Astrocyte of the spinal cord (primary cell): ENCODE measurements at regions not wholly inside any gene's neighbourhood (a gene's known extent, or its start where the extent isn't known, plus 50 kb on each side); places are given as distances from the start of the nearest gene placed in this dataset.
"Not testable (repeated sequence)": the region's sequence is repeated elsewhere in the genome, so short reads cannot be mapped to it uniquely, and the experiment has no call there.

ENCODE experiments used
- DNase-seq: peaks from one replicate; pipeline ENCODE4 v3.0.0; 2011; ENCODE audit warnings: low read depth, low spot score
- H3K4me3 ChIP-seq: 2 replicates; pipeline ENCODE4 v1.5.1; 2011; ENCODE audit warnings: low read depth, mild to moderate bottlenecking, low read length, moderate library complexity
- in situ Hi-C: cut with HindIII; loops from 2 replicates; pipeline ENCODE4 v1.10.0; 2017; ENCODE audit warnings: low sequenced_read_pairs
- TF ChIP-seq, protein P1 (sequence below): IDR thresholded peaks from 2 replicates; pipeline ENCODE4 v1.5.1; 2012; ENCODE audit warnings: low read depth, mild to moderate bottlenecking, low read length, inconsistent platforms

DNA sequence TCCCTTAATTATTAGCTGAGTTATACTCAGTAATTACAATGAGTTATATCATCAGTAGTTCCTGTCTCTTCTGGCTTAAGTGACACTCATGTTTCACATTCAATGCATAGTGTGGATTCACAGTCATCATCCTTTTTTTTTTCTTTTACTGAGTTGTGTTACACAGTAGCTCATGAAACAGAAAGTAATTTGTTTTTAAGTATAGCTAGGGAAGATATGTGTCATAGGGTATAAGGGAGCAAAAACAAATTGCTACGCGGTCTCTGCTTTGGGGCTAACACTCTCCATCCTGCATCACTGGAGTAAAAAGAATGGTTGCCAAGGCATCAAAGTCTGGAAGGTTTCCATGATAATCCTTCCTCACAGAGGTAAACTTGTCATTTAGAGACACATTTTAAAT is 971.7 kb upstream of the NCAM2 start:
- in situ Hi-C loops, result no loop called here
- TF ChIP-seq, protein P1, sequence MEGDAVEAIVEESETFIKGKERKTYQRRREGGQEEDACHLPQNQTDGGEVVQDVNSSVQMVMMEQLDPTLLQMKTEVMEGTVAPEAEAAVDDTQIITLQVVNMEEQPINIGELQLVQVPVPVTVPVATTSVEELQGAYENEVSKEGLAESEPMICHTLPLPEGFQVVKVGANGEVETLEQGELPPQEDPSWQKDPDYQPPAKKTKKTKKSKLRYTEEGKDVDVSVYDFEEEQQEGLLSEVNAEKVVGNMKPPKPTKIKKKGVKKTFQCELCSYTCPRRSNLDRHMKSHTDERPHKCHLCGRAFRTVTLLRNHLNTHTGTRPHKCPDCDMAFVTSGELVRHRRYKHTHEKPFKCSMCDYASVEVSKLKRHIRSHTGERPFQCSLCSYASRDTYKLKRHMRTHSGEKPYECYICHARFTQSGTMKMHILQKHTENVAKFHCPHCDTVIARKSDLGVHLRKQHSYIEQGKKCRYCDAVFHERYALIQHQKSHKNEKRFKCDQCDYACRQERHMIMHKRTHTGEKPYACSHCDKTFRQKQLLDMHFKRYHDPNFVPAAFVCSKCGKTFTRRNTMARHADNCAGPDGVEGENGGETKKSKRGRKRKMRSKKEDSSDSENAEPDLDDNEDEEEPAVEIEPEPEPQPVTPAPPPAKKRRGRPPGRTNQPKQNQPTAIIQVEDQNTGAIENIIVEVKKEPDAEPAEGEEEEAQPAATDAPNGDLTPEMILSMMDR, result no peak
- no peak overlapping the region for H3K4me3 ChIP-seq
- no peak for DNase-seq

DNA sequence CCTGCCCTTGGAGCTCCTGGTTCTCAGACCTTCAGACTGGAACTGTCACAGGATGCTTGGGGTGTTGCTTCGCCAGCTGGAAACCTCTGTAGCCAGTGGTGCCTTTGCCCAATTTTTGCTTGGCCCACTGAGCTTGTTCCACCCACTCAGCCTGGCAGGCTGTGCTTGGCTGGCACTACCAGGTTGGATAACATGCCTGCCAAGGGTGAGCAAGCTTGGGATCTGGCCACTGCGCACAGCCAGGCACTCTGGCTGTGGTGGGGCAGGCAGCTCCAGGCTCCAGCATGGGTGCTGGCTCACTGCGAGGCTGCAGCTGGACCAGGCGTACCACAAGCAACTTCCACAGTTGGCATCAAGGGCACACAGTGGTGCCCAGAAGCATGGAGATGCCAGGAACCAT is 967.8 kb upstream of the NCAM2 start:
- no peak for DNase-seq
- TF ChIP-seq, protein P1, result no peak
- no peak overlapping the region for H3K4me3 ChIP-seq
- in situ Hi-C loops, result no loop called here

DNA sequence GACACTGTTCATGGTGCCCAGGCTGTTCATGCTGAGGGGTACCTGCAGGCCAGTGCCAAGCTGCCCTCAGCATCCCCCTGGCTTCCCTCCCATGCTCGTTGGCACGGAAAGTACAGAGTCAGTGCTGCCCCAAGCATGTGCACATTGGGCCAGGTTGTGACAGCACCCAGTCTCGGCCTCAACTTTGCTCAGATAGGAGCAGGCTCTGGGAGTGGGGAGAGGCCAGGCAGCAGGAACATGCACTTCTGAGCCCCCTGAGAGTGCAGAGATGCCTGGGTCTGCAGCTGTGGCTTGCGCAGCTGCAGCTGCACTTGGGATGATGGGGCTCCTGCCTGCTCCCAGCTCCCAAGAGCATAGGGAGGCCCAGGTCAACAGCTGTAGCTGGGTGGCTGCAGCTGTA is 966.4 kb upstream of the NCAM2 start:
- no peak for DNase-seq
- in situ Hi-C loops, result no loop called here
- TF ChIP-seq, protein P1, result no peak
- H3K4me3 ChIP-seq, result no peak overlapping the region

DNA sequence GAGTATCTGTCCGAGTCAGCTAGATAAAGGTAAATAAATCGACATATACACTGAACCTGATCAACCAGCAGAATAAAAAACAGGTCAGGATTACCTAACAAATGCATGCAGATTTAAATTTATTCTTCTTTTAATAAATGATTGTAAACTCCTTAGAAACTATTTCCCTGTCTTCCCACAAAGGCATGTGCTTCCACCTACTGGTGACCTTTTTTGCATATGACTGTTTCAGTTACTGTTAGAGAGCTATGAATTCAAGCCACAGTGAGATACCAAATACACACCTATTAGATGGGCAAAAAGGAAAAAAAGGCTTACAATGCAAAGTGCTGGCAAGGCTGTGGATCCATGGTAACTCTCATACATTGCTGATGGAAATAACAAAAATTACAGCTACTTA is 957.4 kb upstream of the NCAM2 start:
- in situ Hi-C loops, result no loop called here
- no peak overlapping the region for H3K4me3 ChIP-seq
- TF ChIP-seq, protein P1, result no peak
- no peak for DNase-seq

DNA sequence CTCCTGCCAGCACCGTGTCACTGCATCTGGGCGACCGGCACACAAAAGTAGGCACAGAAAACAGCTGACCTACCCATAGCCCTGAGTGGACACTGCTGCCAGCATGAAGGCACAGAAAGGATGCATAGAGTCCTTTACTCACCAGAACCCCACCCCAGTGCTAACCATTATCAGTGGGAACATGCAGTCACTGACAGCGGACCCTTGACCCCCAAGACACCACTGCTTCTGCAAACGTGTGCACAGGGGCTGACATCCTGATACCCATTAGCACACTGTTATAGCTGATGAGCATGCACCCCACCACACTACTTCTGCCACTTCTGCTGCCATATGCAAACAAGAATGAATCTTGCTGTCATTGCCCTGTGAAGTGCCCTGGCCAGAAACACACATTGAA is 953.0 kb upstream of the NCAM2 start:
- DNase-seq, result no peak
- no peak overlapping the region for H3K4me3 ChIP-seq
- TF ChIP-seq, protein P1, result no peak
- in situ Hi-C loops, result no loop called here

DNA sequence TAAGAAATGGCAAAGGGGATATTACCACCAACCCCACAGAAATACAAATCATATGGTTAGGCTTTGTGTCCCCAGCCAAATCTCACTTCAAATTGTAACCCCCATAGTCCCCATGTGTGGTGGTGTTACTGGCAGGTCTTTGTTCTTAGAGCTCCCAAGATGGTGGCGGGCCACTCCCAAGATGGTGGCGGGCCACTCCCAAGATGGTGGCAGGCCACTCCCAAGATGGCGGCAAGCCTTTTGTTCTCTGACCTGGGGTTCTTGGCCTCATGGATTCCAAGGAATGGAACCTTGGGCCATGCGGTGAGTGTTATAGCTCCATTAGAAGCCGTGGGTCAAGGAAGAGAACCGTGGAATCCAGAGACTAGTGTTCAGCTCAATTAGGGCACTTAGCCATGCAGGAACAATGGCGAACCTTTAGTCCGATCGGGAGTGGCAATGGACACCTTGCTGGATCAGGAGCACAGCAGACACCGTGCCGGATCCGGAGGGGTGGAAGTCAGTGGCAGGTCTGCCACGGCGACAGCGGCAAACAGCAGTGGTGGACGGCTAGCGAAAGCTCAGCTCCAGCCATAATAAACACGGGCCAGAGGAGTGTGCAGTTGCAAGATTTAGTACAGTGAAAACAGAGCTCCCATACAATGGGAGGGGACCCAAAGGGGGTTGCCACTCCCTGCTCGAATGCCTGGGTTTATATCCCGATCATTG is 949.9 kb upstream of the NCAM2 start:
- in situ Hi-C loops, DNase-seq, H3K4me3 ChIP-seq: not testable (repeated sequence)

DNA sequence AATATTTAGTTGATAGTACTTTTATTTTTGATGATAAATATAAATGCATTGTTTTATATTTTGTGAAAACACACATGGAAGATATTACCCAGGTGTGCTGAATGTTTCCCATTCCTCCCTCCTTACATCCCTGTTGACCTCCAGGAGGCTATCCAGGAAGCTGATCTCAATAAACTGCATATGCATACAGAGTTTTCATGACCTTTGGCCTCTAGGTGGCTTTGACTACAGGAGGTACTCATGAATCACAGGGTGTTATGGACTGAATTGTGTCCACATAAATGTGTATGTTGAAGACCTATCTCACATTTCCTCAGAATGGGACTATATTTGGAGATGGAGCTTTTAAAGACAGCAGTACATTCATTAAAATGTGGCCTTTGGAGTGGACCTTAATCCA is 914.9 kb upstream of the NCAM2 start:
- no peak for DNase-seq
- in situ Hi-C loops, result no loop called here
- no peak overlapping the region for H3K4me3 ChIP-seq
- TF ChIP-seq, protein P1, result no peak
